ENCODE measurements at regions not wholly inside any gene's neighbourhood (a gene's known extent, or its start where the extent isn't known, plus 50 kb on each side); places are given as distances from the start of the nearest gene placed in this dataset.

DNA sequence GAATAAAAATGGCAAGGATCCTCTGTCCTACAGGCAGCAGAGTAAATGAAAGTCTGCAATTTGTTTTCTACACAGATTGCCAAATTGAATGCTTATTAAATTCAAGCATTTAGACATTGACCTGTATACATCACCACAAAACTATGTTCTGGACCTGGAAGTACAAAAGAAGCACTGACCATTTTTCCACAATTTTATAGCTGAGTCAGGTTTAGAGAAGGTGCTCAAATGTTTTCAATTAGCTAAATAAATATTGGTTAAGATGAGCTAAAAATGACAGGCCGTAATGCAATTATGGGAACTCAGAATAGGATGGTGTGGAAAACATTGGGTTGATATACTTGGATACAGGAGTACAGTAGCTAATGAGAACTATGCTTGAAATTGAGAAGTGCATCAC lies 490.7 kb upstream of the MEIS1 start:
- Histone ChIP-seq H3K9ac (ENCODE audit: low read length) (no peak overlapping the region), H3K4me2 (ENCODE audit: low read depth, low read length) (no peak overlapping the region), H2AFZ (ENCODE audit: low read length) (no peak overlapping the region), H3K4me3 (ENCODE audit: low read length) (no peak overlapping the region), H3K79me2 (ENCODE audit: low read length) (no peaks in the 10 kb centered on the region), H3F3A (ENCODE audit: insufficient read depth, low read length) (no peaks in the 10 kb centered on the region), H3K27ac (ENCODE audit: low read length) (no peak overlapping the region), H3K36me3 (replicated peaks; ENCODE audit: insufficient read depth, low read length) (no peaks in the 10 kb centered on the region), H3K9me2 (replicated peaks; ENCODE audit: insufficient read depth, low read length) (no peaks in the 10 kb centered on the region), H3K27me3 (replicated peaks; ENCODE audit: insufficient read depth, low read length) (no peaks in the 10 kb centered on the region), H3K9me3 (replicated peaks; ENCODE audit: insufficient read depth, low read length) (no peaks in the 10 kb centered on the region), H3K4me1 (ENCODE audit: low read length) (no peaks in the 10 kb centered on the region), H4K20me1 (ENCODE audit: insufficient read depth, low read length) (no peaks in the 10 kb centered on the region)
- no peak for TF ChIP-seq EZH2phosphoT487 (IDR thresholded peaks at IDR 0.05; ENCODE audit: low read length)
- TF ChIP-seq, protein P1, sequence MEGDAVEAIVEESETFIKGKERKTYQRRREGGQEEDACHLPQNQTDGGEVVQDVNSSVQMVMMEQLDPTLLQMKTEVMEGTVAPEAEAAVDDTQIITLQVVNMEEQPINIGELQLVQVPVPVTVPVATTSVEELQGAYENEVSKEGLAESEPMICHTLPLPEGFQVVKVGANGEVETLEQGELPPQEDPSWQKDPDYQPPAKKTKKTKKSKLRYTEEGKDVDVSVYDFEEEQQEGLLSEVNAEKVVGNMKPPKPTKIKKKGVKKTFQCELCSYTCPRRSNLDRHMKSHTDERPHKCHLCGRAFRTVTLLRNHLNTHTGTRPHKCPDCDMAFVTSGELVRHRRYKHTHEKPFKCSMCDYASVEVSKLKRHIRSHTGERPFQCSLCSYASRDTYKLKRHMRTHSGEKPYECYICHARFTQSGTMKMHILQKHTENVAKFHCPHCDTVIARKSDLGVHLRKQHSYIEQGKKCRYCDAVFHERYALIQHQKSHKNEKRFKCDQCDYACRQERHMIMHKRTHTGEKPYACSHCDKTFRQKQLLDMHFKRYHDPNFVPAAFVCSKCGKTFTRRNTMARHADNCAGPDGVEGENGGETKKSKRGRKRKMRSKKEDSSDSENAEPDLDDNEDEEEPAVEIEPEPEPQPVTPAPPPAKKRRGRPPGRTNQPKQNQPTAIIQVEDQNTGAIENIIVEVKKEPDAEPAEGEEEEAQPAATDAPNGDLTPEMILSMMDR (IDR thresholded peaks at IDR 0.05; ENCODE audit: low read length), result no peak
- no peak for TF ChIP-seq EZH2 (optimal IDR thresholded peaks at IDR 0.05; ENCODE audit: low read depth, low read length)
- DNase-seq, result no peak

DNA sequence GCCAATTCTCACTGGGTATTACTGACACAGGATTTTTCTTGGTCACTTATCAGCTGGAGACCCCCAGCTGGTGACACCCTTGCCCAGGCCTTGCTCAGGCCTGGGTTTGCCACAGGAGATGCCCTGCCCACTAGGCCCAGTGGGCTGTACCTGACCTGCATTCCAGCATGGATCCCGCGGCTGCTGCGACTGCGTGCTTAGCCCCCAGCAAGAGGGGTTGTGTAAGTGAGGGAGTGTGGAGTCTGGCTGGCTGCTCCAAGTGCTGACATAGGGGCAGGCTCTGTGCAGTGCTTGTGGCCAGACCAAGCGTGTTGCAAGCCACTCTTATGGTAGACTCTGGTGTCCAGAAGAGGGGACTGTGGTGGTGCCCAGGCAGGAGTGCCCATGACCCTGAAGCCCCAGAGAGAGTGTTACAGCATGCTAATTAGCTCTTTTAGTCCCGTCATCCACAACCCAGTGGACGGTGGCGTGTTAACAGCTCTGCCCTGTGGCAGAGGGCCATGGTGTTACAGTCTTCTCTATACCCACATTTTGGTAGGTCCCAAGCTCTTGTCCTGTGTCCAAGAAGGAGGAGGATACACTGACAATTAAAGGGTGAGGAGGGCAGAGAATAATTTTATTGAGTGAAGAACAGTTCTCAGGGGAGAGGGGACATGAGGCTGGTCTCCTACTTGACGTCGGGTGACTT lies 491.7 kb upstream of the MEIS1 start:
- TF ChIP-seq EZH2 (optimal IDR thresholded peaks at IDR 0.05; ENCODE audit: low read depth, low read length) (no peak), EZH2phosphoT487 (IDR thresholded peaks at IDR 0.05; ENCODE audit: low read length) (no peak)
- TF ChIP-seq, protein P1 (IDR thresholded peaks at IDR 0.05; ENCODE audit: low read length), result no peak
- H3K9me2 ChIP-seq (replicated peaks; ENCODE audit: insufficient read depth, low read length), result no peaks in the 10 kb centered on the region
- H2AFZ ChIP-seq (ENCODE audit: low read length), result no peak overlapping the region
- no peaks in the 10 kb centered on the region for H3K4me1 ChIP-seq (ENCODE audit: low read length)
- no peaks in the 10 kb centered on the region for H3K36me3 ChIP-seq (replicated peaks; ENCODE audit: insufficient read depth, low read length)
- no peaks in the 10 kb centered on the region for H3K79me2 ChIP-seq (ENCODE audit: low read length)
- no peaks in the 10 kb centered on the region for H3K27me3 ChIP-seq (replicated peaks; ENCODE audit: insufficient read depth, low read length)
- H3K27ac ChIP-seq (ENCODE audit: low read length), result no peak overlapping the region
- no peaks in the 10 kb centered on the region for H3F3A ChIP-seq (ENCODE audit: insufficient read depth, low read length)
- no peaks in the 10 kb centered on the region for H4K20me1 ChIP-seq (ENCODE audit: insufficient read depth, low read length)
- no peaks in the 10 kb centered on the region for H3K9me3 ChIP-seq (replicated peaks; ENCODE audit: insufficient read depth, low read length)
- no peak overlapping the region for H3K9ac ChIP-seq (ENCODE audit: low read length)
- DNase-seq, result no peak
- H3K4me2 ChIP-seq (ENCODE audit: low read depth, low read length), result no peak overlapping the region
- no peak overlapping the region for H3K4me3 ChIP-seq (ENCODE audit: low read length)

DNA sequence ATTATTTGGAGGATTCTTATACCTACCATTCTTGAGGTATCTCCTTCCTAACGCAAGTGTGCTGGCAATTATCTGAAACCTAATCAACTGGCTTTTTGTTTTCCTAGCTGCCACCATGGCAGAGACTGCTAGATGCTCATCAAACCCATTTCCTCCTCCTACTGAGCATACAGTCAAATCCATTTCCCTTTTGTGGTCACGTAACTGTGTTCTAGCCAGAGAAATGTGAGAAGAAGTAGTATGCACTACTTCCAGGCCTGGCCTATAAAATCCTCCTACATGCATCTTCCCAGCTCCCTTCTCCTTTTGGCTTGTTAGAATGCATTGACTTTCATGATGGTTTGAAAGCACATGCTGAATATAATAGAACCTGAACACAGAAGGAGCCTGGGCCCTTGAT lies 494.1 kb upstream of the MEIS1 start:
- no peaks in the 10 kb centered on the region for H3K27me3 ChIP-seq (replicated peaks; ENCODE audit: insufficient read depth, low read length)
- H3K36me3 ChIP-seq (replicated peaks; ENCODE audit: insufficient read depth, low read length), result no peaks in the 10 kb centered on the region
- TF ChIP-seq, protein P1 (IDR thresholded peaks at IDR 0.05; ENCODE audit: low read length), result no peak
- no peak for TF ChIP-seq EZH2 (optimal IDR thresholded peaks at IDR 0.05; ENCODE audit: low read depth, low read length)
- no peak for TF ChIP-seq EZH2phosphoT487 (IDR thresholded peaks at IDR 0.05; ENCODE audit: low read length)
- H3K4me2 ChIP-seq (ENCODE audit: low read depth, low read length), result no peak overlapping the region
- H4K20me1 ChIP-seq (ENCODE audit: insufficient read depth, low read length), result no peaks in the 10 kb centered on the region
- H3K9me3 ChIP-seq (replicated peaks; ENCODE audit: insufficient read depth, low read length), result no peaks in the 10 kb centered on the region
- no peak overlapping the region for H3K27ac ChIP-seq (ENCODE audit: low read length)
- H2AFZ ChIP-seq (ENCODE audit: low read length), result no peak overlapping the region
- H3K9me2 ChIP-seq (replicated peaks; ENCODE audit: insufficient read depth, low read length), result no peaks in the 10 kb centered on the region
- H3K4me3 ChIP-seq (ENCODE audit: low read length), result no peak overlapping the region
- H3K79me2 ChIP-seq (ENCODE audit: low read length), result no peaks in the 10 kb centered on the region
- peaks cover 15% of the 10 kb centered on the region for H3K4me1 ChIP-seq (ENCODE audit: low read length)
- no peak overlapping the region for H3K9ac ChIP-seq (ENCODE audit: low read length)
- no peak for DNase-seq
- H3F3A ChIP-seq (ENCODE audit: insufficient read depth, low read length), result no peaks in the 10 kb centered on the region
